ENCODE measurements at regions not wholly inside any gene's neighbourhood (a gene's known extent, or its start where the extent isn't known, plus 50 kb on each side); places are given as distances from the start of the nearest gene placed in this dataset.

GRCh38 chr6:81633391-81633790 lies 119.1 kb downstream of the TENT5A start:
- no peak for DNase-seq (ENCODE audit: low spot score, unreplicated experiment)
- Mint-ChIP-seq H3K4me3 (ENCODE audit: low read depth) (no peak overlapping the region), H3K27me3 (no peaks in the 10 kb centered on the region), H3K4me1 (ENCODE audit: low read depth) (peaks cover 1% of the 10 kb centered on the region), H3K9me3 (ENCODE audit: low read depth) (peaks cover 11% of the 10 kb centered on the region), H3K27ac (no peak overlapping the region), H3K36me3 (ENCODE audit: insufficient read depth) (no peaks in the 10 kb centered on the region)
- no peak for TF ChIP-seq CTCF (IDR thresholded peaks at IDR 0.05; ENCODE audit: unreplicated experiment)

GRCh38 chr6:81630719-81631118 lies 121.8 kb downstream of the TENT5A start:
- Mint-ChIP-seq H3K4me1 (ENCODE audit: low read depth) (no peaks in the 10 kb centered on the region), H3K27ac (no peak overlapping the region), H3K27me3 (no peaks in the 10 kb centered on the region), H3K4me3 (ENCODE audit: low read depth) (no peak overlapping the region), H3K36me3 (ENCODE audit: insufficient read depth) (no peaks in the 10 kb centered on the region), H3K9me3 (ENCODE audit: low read depth) (peaks cover 11% of the 10 kb centered on the region)
- DNase-seq (ENCODE audit: low spot score, unreplicated experiment) = no peak
- no peak for TF ChIP-seq CTCF (IDR thresholded peaks at IDR 0.05; ENCODE audit: unreplicated experiment)

GRCh38 chr6:81625216-81625615 lies 127.3 kb downstream of the TENT5A start:
- no peaks in the 10 kb centered on the region for H3K4me1 Mint-ChIP-seq (ENCODE audit: low read depth)
- TF ChIP-seq CTCF (IDR thresholded peaks at IDR 0.05; ENCODE audit: unreplicated experiment) = no peak
- DNase-seq (ENCODE audit: low spot score, unreplicated experiment) = no peak
- H3K27ac Mint-ChIP-seq = no peak overlapping the region
- H3K4me3 Mint-ChIP-seq (ENCODE audit: low read depth) = no peak overlapping the region
- peaks cover 4% of the 10 kb centered on the region for H3K9me3 Mint-ChIP-seq (ENCODE audit: low read depth)
- no peaks in the 10 kb centered on the region for H3K27me3 Mint-ChIP-seq
- H3K36me3 Mint-ChIP-seq (ENCODE audit: insufficient read depth) = no peaks in the 10 kb centered on the region

- TF ChIP-seq CTCF (IDR thresholded peaks at IDR 0.05; ENCODE audit: unreplicated experiment) = no peak
- peaks cover 4% of the 10 kb centered on the region for H3K9me3 Mint-ChIP-seq (ENCODE audit: low read depth)
These were observed 128.0 kb downstream of the TENT5A start for GRCh38 chr6:81624453-81624852.

GRCh38 chr6:81623106-81623759 lies 129.2 kb downstream of the TENT5A start:
- DNase-seq (ENCODE audit: low spot score, unreplicated experiment) = no peak
- TF ChIP-seq CTCF (IDR thresholded peaks at IDR 0.05; ENCODE audit: unreplicated experiment) = no peak
- H3K36me3 Mint-ChIP-seq (ENCODE audit: insufficient read depth) = no peaks in the 10 kb centered on the region
- H3K9me3 Mint-ChIP-seq (ENCODE audit: low read depth) = peaks cover 4% of the 10 kb centered on the region
- no peaks in the 10 kb centered on the region for H3K4me1 Mint-ChIP-seq (ENCODE audit: low read depth)
- H3K4me3 Mint-ChIP-seq (ENCODE audit: low read depth) = no peak overlapping the region
- H3K27ac Mint-ChIP-seq = no peak overlapping the region
- H3K27me3 Mint-ChIP-seq = no peaks in the 10 kb centered on the region

More at GRCh38 chr6:81624453-81624852, 128.0 kb downstream of the TENT5A start:
- Mint-ChIP-seq H3K27me3 (no peaks in the 10 kb centered on the region), H3K4me1 (ENCODE audit: low read depth) (no peaks in the 10 kb centered on the region), H3K27ac (no peak overlapping the region), H3K4me3 (ENCODE audit: low read depth) (no peak overlapping the region), H3K36me3 (ENCODE audit: insufficient read depth) (no peaks in the 10 kb centered on the region)
- DNase-seq (ENCODE audit: low spot score, unreplicated experiment) = no peak
